Nephron progenitor cell (in vitro differentiated cells): ENCODE measurements at regions not wholly inside any gene's neighbourhood (a gene's known extent, or its start where the extent isn't known, plus 50 kb on each side); places are given as distances from the start of the nearest gene placed in this dataset.

Source experiments
- DNase-seq: peaks from one replicate; pipeline ENCODE4 v3.0.0; 2021
- H3K27ac Mint-ChIP-seq: 2 replicates; pipeline ENCODE4 v1.8.0; 2021; ENCODE audit warnings: mild to moderate bottlenecking, moderate library complexity, mixed read lengths
- H3K27me3 Mint-ChIP-seq: 2 replicates; pipeline ENCODE4 v1.8.0; 2021; ENCODE audit warnings: mild to moderate bottlenecking, low read depth, mixed read lengths; ENCODE audit not compliant: poor library complexity
- H3K36me3 Mint-ChIP-seq: 2 replicates; pipeline ENCODE4 v1.8.0; 2021; ENCODE audit warnings: low read depth, mixed read lengths
- H3K4me1 Mint-ChIP-seq: 2 replicates; pipeline ENCODE4 v1.8.0; 2021; ENCODE audit warnings: mixed read lengths
- H3K4me3 Mint-ChIP-seq: 2 replicates; pipeline ENCODE4 v1.8.0; 2021; ENCODE audit warnings: mild to moderate bottlenecking, moderate library complexity, mixed read lengths
- H3K9me3 Mint-ChIP-seq: 2 replicates; pipeline ENCODE4 v1.8.0; 2021; ENCODE audit warnings: mild to moderate bottlenecking, moderate library complexity, mixed read lengths
- TF ChIP-seq, protein P1 (sequence below): fragments of 200-600 bp; sonication (generic); IDR thresholded peaks from 2 replicates; pipeline ENCODE4 v1.5.0; 2021; ENCODE audit warnings: antibody characterized with exemption

DNA sequence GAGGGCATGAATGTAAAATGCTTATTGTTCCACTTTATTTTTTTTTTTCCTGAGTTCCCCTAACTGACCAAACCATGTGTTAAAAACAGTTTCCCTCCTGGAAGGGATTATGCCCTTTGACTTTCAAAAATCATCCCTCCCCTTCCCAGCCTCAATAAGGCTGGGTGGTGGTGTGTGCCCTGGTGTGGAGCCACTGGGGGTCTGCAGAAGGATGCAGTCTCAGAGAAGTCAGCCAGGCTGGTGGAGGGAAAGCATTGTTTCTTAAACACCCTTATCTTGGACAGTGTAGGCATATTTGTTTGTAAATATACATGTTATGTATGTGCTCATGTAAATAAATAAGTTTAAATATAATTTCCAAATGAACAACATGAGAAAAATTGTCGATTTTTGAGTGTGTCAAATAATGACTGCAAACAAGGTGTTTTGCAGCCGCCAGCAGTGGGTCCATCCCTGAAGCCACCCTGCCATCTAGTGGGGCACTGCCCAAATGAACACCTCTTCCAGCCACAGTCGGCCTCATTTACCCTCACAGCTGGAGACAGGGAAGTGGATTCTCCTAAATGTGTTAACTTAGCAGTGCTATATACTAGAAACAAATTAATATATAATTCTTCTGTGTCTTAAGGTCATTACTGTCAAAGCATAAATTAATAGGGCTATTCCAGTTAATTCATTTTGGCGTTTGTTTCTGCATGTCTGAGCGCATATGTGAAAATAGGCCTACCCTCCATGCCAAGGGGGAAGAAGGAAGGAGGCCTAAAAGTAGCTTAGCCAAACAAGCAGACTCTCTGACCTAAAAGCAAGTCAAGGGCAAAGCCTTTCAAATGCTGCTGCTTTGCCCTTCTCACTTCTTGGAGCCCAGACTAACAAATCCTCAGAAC lies 209.6 kb upstream of the PIK3C3 start:
- TF ChIP-seq, protein P1, sequence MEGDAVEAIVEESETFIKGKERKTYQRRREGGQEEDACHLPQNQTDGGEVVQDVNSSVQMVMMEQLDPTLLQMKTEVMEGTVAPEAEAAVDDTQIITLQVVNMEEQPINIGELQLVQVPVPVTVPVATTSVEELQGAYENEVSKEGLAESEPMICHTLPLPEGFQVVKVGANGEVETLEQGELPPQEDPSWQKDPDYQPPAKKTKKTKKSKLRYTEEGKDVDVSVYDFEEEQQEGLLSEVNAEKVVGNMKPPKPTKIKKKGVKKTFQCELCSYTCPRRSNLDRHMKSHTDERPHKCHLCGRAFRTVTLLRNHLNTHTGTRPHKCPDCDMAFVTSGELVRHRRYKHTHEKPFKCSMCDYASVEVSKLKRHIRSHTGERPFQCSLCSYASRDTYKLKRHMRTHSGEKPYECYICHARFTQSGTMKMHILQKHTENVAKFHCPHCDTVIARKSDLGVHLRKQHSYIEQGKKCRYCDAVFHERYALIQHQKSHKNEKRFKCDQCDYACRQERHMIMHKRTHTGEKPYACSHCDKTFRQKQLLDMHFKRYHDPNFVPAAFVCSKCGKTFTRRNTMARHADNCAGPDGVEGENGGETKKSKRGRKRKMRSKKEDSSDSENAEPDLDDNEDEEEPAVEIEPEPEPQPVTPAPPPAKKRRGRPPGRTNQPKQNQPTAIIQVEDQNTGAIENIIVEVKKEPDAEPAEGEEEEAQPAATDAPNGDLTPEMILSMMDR = peak; percentile 80
- no peak overlapping the region for H3K27ac Mint-ChIP-seq
- H3K4me1 Mint-ChIP-seq = peaks cover 40% of the 10 kb centered on the region
- no peaks in the 10 kb centered on the region for H3K36me3 Mint-ChIP-seq
- no peaks in the 10 kb centered on the region for H3K27me3 Mint-ChIP-seq
- DNase-seq = peak; percentile 72
- peak overlapping the region; percentile 65 for H3K4me3 Mint-ChIP-seq
- H3K9me3 Mint-ChIP-seq = no peaks in the 10 kb centered on the region

DNA sequence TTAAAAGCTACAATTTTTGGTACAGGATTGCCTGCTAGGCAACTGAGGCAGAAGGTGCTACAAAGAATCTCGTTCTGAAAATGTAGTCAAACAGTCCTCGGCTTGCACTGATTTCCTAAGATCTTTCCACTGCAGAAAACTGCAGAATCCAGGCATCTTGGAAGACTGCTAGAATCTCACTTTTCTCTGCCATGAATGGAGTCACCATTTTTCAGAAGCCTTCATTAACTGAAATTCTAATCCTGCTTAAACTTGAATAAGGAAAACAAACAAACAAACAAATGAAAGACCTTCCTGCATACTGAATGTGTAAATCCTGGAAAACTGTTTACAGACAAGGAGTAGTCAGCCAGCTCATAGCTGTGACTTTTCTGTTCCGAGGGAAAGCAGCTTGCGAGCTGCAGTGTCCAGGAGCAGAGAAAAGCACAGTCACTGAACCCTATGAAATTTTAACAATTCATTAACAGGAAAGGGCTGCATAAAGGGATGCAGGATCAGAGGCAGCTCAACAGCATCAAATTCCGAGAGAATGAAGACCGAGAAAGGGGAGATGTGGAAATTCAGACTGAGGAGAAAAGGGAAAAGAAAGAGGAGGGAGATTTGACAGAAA lies 210.5 kb upstream of the PIK3C3 start:
- no peak overlapping the region for H3K27ac Mint-ChIP-seq
- peak overlapping the region; percentile 65 for H3K4me3 Mint-ChIP-seq

GRCh38 chr18:41737218-41737617 lies 217.8 kb upstream of the PIK3C3 start:
- Mint-ChIP-seq H3K27me3 (peaks cover 3% of the 10 kb centered on the region), H3K4me3 (no peak overlapping the region), H3K9me3 (no peaks in the 10 kb centered on the region), H3K27ac (no peak overlapping the region), H3K4me1 (no peaks in the 10 kb centered on the region), H3K36me3 (no peaks in the 10 kb centered on the region)
- TF ChIP-seq, protein P1 = no peak
- DNase-seq = no peak

More for the DNA sequence above, 210.5 kb upstream of the PIK3C3 start:
- TF ChIP-seq, protein P1 = no peak
- no peaks in the 10 kb centered on the region for H3K27me3 Mint-ChIP-seq
- H3K36me3 Mint-ChIP-seq = no peaks in the 10 kb centered on the region
- peaks cover 40% of the 10 kb centered on the region for H3K4me1 Mint-ChIP-seq
- H3K9me3 Mint-ChIP-seq = no peaks in the 10 kb centered on the region
- DNase-seq = no peak

DNA sequence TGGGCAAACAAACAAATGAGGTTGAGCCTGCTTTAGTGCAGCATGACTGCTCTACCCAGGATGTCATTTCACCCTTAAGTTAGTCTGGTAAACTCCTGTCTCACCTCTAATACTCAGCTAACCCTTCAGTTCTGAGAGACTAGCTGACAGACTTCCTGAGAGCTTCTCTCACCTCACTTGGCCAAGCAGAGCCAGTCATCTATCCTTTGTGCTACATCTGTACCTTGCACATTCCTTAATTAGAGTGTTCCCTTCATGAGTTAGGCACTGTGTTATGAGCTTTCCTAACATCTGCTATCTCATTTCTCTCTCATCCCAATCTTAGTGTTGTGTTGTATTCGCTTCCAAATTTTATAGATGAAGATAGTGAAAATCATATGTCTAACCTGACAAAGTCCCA lies 220.1 kb upstream of the PIK3C3 start:
- Mint-ChIP-seq H3K27ac (no peak overlapping the region), H3K27me3 (peaks cover 3% of the 10 kb centered on the region), H3K36me3 (no peaks in the 10 kb centered on the region), H3K4me3 (no peak overlapping the region), H3K4me1 (no peaks in the 10 kb centered on the region), H3K9me3 (no peaks in the 10 kb centered on the region)
- TF ChIP-seq, protein P1 = no peak
- no peak for DNase-seq

GRCh38 chr18:41732356-41732755 lies 222.7 kb upstream of the PIK3C3 start:
- no peaks in the 10 kb centered on the region for H3K9me3 Mint-ChIP-seq

More at GRCh38 chr18:41732356-41732755, 222.7 kb upstream of the PIK3C3 start:
- Mint-ChIP-seq H3K27me3 (peaks cover under 1% of the 10 kb centered on the region), H3K4me3 (no peak overlapping the region), H3K27ac (no peak overlapping the region), H3K4me1 (no peaks in the 10 kb centered on the region), H3K36me3 (no peaks in the 10 kb centered on the region)
- TF ChIP-seq, protein P1 = no peak
- no peak for DNase-seq
